ENCODE measurements at regions not wholly inside any gene's neighbourhood (a gene's known extent, or its start where the extent isn't known, plus 50 kb on each side); places are given as distances from the start of the nearest gene placed in this dataset.

DNA sequence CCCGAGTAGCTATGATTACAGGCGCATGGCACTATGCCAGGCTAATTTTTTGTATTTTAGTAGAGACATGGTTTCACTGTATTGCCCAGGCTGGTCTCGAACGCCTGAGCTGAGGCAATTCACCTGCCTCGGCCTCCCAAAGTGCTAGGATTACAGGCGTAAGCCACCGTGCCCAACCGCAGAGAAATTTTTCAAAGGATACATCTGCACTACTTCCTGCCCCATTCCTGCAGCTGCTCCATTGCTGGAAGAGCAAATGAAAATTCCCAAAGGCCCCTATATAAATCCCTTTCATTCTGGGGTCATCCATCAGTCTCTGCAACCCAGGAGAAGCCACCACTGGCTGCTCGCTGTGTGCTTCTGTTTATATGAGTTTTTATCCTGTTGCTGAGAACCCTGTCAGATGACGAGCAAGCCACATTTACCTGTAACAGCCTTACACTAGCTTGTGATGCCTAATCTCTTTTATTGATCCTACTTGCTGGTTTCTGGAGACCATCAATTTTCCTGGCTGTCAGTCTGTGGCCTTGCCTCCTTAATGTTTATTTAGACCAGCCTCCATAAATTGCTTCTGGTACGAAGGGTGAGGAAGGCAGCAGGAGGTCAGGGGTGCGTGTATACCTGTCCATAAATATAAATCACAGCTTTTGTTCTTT lies 925.3 kb downstream of the TLE4 start:
- WGBS, 2 donors: 19 to 21% methylated on average over 12 of the region's 12 CpGs

DNA sequence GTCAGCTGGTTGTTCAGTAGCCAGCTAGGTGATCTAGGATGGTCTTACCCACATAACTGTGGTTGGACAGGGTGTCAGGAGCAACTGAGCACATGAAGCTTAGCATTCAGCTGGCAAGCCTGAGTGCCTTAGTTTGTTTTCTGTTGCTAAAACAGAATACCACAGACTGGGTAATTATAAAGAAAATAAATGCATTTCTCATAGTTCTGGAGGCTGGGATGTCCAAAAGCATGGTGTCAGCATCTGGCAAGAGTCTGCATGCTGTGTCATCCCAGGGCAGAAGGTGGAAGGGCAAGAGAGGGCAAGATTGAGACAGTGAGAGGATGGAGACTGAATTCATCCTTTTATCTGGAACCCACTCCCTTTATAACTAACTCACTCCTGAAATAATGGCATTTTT lies 921.5 kb downstream of the TLE4 start:
- DNase-seq: no peak
- Histone ChIP-seq H3K36me3 (replicated peaks in 1 of 2; ENCODE audit: insufficient read depth in 1 of 2, low read depth in 2 of 2) (no peaks in the 10 kb centered on the region), H3K4me1 (no peaks in the 10 kb centered on the region), H3K4me3 (no peak overlapping the region), H3K27ac (no peak overlapping the region), H3K27me3 (no peaks in the 10 kb centered on the region), H3K9me3 (no peaks in the 10 kb centered on the region)
- TF ChIP-seq, protein P1, sequence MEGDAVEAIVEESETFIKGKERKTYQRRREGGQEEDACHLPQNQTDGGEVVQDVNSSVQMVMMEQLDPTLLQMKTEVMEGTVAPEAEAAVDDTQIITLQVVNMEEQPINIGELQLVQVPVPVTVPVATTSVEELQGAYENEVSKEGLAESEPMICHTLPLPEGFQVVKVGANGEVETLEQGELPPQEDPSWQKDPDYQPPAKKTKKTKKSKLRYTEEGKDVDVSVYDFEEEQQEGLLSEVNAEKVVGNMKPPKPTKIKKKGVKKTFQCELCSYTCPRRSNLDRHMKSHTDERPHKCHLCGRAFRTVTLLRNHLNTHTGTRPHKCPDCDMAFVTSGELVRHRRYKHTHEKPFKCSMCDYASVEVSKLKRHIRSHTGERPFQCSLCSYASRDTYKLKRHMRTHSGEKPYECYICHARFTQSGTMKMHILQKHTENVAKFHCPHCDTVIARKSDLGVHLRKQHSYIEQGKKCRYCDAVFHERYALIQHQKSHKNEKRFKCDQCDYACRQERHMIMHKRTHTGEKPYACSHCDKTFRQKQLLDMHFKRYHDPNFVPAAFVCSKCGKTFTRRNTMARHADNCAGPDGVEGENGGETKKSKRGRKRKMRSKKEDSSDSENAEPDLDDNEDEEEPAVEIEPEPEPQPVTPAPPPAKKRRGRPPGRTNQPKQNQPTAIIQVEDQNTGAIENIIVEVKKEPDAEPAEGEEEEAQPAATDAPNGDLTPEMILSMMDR (IDR thresholded peaks at IDR 0.05): no peak
- no peak for TF ChIP-seq POLR2A (IDR thresholded peaks at IDR 0.05)
- no peak for ATAC-seq
- intact Hi-C loops (cut with DNase I): no loop called here

More for the DNA sequence above, 925.3 kb downstream of the TLE4 start:
- DNase-seq: peak in 1 of 4 donors; percentile 5
- H3K27me3 ChIP-seq: no peaks in the 10 kb centered on the region
- TF ChIP-seq POLR2A (IDR thresholded peaks at IDR 0.05): no peak
- TF ChIP-seq, protein P1 (IDR thresholded peaks at IDR 0.05): no peak
- no peak overlapping the region for H3K4me3 ChIP-seq
- ATAC-seq: peak; percentile 76
- peak overlapping the region in 2 of 4 donors; percentile 49 to 51 for H3K27ac ChIP-seq
- H3K9me3 ChIP-seq: no peaks in the 10 kb centered on the region
- H3K4me1 ChIP-seq: no peaks in the 10 kb centered on the region
- intact Hi-C loops (cut with DNase I): no loop called here
- H3K36me3 ChIP-seq (replicated peaks in 1 of 2; ENCODE audit: insufficient read depth in 1 of 2, low read depth in 2 of 2): no peaks in the 10 kb centered on the region

DNA sequence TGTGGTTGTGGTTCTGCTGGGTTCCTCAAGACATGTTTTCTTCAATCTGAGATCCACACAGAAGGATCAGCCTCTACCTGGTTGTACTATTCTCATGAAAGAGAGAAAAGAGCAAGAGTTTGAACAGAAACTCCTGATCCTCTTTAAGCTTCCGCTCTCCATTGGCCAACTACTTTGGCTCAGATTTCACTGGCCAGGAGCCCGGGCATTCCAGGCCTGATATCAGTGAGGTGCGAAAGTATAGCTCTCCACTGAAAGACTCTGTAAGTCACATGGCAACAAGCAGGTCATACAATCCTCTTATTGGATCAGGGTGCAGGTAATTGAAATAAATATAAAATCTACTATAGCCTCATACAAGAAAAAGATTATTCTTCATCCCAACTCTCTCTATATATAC lies 920.5 kb downstream of the TLE4 start:
- TF ChIP-seq POLR2A (IDR thresholded peaks at IDR 0.05): no peak
- TF ChIP-seq, protein P1 (IDR thresholded peaks at IDR 0.05): no peak
- H3K9me3 ChIP-seq: no peaks in the 10 kb centered on the region
- H3K36me3 ChIP-seq (replicated peaks in 1 of 2; ENCODE audit: insufficient read depth in 1 of 2, low read depth in 2 of 2): no peaks in the 10 kb centered on the region
- H3K27ac ChIP-seq: peak overlapping the region in 2 of 4 donors; percentile 5 to 54
- intact Hi-C loops (cut with DNase I): no loop called here
- H3K27me3 ChIP-seq: no peaks in the 10 kb centered on the region
- H3K4me1 ChIP-seq: no peaks in the 10 kb centered on the region
- H3K4me3 ChIP-seq: no peak overlapping the region
- DNase-seq (peak; percentile 34 to 65 (median 47)), ATAC-seq (peak; percentile 91)
- 6 to 29% methylated on average over 3 of the region's 3 CpGs for WGBS, 2 donors

DNA sequence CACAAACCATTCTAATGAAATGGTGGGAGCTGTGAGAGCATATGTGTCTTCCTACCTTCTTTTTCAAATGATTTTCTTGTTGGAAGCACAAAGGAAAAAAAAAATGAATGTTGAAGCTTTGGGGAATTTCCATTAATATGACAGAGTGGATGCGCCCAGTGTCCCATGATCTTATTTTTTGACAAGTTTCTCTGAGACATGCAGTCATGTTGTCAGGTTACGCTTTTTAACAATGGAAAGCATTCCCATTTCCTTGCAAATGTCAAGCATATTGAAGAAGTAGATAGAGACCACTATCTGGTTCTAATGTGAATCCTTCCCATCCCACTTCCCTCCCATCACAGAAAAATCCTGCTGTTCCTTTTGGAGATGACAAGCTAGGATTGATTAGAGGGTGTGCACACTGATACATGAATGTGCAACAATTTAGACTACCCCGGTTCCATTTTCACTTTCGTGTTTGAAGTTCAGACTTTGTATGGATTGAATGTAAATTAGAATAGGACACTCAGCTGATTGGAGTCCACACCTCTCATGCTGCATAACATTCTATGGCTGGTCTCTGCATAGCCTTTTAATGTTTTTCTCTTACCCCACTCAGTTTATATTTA lies 919.4 kb downstream of the TLE4 start:
- Histone ChIP-seq H3K36me3 (replicated peaks in 1 of 2; ENCODE audit: insufficient read depth in 1 of 2, low read depth in 2 of 2) (no peaks in the 10 kb centered on the region), H3K9me3 (no peaks in the 10 kb centered on the region), H3K27ac (no peak overlapping the region), H3K4me1 (no peaks in the 10 kb centered on the region), H3K27me3 (no peaks in the 10 kb centered on the region), H3K4me3 (no peak overlapping the region)
- ATAC-seq (no peak), DNase-seq (no peak)
- TF ChIP-seq, protein P1 (IDR thresholded peaks at IDR 0.05): no peak
- no peak for TF ChIP-seq POLR2A (IDR thresholded peaks at IDR 0.05)
- intact Hi-C loops (cut with DNase I): no loop called here
- WGBS, 2 donors: 64 to 76% methylated on average over 4 of the region's 4 CpGs

DNA sequence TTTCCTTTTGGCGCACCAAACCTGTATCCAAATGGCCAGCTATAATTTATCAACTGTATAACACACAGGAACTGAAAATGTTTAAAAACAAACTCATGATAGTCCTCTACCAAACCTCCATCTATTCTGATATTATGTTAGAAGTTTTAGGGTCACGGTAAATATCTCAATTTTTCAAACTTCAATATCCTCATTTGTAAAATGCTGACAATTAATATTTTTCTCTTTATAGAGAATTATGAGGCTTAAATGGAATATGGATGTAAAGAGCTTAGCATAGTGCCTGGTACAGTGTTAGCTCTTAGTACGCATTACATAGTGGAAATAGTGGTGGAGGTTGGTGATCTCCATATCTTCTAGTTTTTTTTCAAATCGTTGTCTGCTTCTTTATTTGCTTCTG lies 917.6 kb downstream of the TLE4 start:
- no peaks in the 10 kb centered on the region for H3K9me3 ChIP-seq
- DNase-seq (no peak), ATAC-seq (no peak)
- intact Hi-C loops (cut with DNase I): no loop called here
- H3K27ac ChIP-seq: no peak overlapping the region
- H3K27me3 ChIP-seq: no peaks in the 10 kb centered on the region
- H3K4me3 ChIP-seq: no peak overlapping the region
- H3K4me1 ChIP-seq: no peaks in the 10 kb centered on the region
- no peak for TF ChIP-seq POLR2A (IDR thresholded peaks at IDR 0.05)
- TF ChIP-seq, protein P1 (IDR thresholded peaks at IDR 0.05): no peak
- WGBS, 2 donors: 77 to 80% methylated on average over 4 of the region's 4 CpGs
- H3K36me3 ChIP-seq (replicated peaks in 1 of 2; ENCODE audit: insufficient read depth in 1 of 2, low read depth in 2 of 2): no peaks in the 10 kb centered on the region

All from body of pancreas (tissue), 4 donors.